A549 (cell line): ENCODE measurements at regions not wholly inside any gene's neighbourhood (a gene's known extent, or its start where the extent isn't known, plus 50 kb on each side); places are given as distances from the start of the nearest gene placed in this dataset.

Experiments
- ZNF302 ChIP-seq: fragments of 250-450 bp; sonication (Bioruptor Pico); IDR thresholded peaks from 2 replicates; pipeline ENCODE4 v1.9.0; 2021; ENCODE audit warnings: inconsistent platforms, mild to moderate bottlenecking, moderate library complexity
- ZSCAN20 ChIP-seq: fragments of 250-450 bp; sonication (Bioruptor Pico); IDR thresholded peaks from 2 replicates; pipeline ENCODE4 v1.8.0; 2022; ENCODE audit warnings: mild to moderate bottlenecking, moderate library complexity
- TF ChIP-seq, protein P1 (sequence below): fragments of >200 bp; sonication (Bioruptor Twin); formaldehyde crosslinking; IDR thresholded peaks from 3 replicates; pipeline ENCODE4 v1.5.1; 2016

GRCh38 chr9:106486685-106487084, 376.3 kb upstream of the ZNF462 start:
- TF ChIP-seq, protein P1, sequence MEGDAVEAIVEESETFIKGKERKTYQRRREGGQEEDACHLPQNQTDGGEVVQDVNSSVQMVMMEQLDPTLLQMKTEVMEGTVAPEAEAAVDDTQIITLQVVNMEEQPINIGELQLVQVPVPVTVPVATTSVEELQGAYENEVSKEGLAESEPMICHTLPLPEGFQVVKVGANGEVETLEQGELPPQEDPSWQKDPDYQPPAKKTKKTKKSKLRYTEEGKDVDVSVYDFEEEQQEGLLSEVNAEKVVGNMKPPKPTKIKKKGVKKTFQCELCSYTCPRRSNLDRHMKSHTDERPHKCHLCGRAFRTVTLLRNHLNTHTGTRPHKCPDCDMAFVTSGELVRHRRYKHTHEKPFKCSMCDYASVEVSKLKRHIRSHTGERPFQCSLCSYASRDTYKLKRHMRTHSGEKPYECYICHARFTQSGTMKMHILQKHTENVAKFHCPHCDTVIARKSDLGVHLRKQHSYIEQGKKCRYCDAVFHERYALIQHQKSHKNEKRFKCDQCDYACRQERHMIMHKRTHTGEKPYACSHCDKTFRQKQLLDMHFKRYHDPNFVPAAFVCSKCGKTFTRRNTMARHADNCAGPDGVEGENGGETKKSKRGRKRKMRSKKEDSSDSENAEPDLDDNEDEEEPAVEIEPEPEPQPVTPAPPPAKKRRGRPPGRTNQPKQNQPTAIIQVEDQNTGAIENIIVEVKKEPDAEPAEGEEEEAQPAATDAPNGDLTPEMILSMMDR = no peak
- TF ChIP-seq ZSCAN20 (no peak), ZNF302 (CRISPR knock-in tag) (no peak)
